Stimulated activated naive B cell treated with anti-CD40 and anti-IgM and Interleukin-4, amounts not matched to agents 10 μg/mL and 1 μg/mL and 100 μg/mL, for 72 hours (primary cell): ENCODE measurements at regions not wholly inside any gene's neighbourhood (a gene's known extent, or its start where the extent isn't known, plus 50 kb on each side); places are given as distances from the start of the nearest gene placed in this dataset.
A peak's percentile ranks its signal among the peaks of the same experiment; 100 is the strongest.

ENCODE experiments used
- ATAC-seq, 2 donors: fragments of 150-1000 bp; cut with Tn5 transposase; replicated peaks; 2 replicates each; pipeline ENCODE4 v1.10.0; 2021; ENCODE audit warnings: moderate library complexity in 1 of 2
- DNase-seq: peaks from one replicate; pipeline ENCODE4 v3.0.0; 2021
- H3K27ac Mint-ChIP-seq: one replicate; pipeline ENCODE4 v1.8.0; 2022; ENCODE audit warnings: mild to moderate bottlenecking, mixed read lengths
- H3K27me3 Mint-ChIP-seq, 2 donors: one replicate each; pipeline ENCODE4 v1.8.0; 2022; ENCODE audit warnings: mixed read lengths in 2 of 2
- H3K36me3 Mint-ChIP-seq, 2 donors: one replicate each; pipeline ENCODE4 v1.8.0; 2022; ENCODE audit warnings: mixed read lengths in 2 of 2, mild to moderate bottlenecking in 1 of 2
- H3K4me1 Mint-ChIP-seq, 2 donors: one replicate each; pipeline ENCODE4 v1.8.0; 2022; ENCODE audit warnings: mixed read lengths in 2 of 2, mild to moderate bottlenecking in 1 of 2
- H3K4me3 Mint-ChIP-seq, 2 donors: one replicate each; pipeline ENCODE4 v1.8.0; 2022; ENCODE audit warnings: mild to moderate bottlenecking in 2 of 2, mixed read lengths in 2 of 2, moderate library complexity in 1 of 2
- H3K9me3 Mint-ChIP-seq, 2 donors: one replicate each; pipeline ENCODE4 v1.8.0; 2022; ENCODE audit warnings: mixed read lengths in 2 of 2, mild to moderate bottlenecking in 1 of 2

GRCh38 chr10:43000651-43001426 is 76.0 kb upstream of the RET start:
- H3K36me3 Mint-ChIP-seq: no peaks in the 10 kb centered on the region
- H3K4me1 Mint-ChIP-seq: no peaks in the 10 kb centered on the region
- H3K9me3 Mint-ChIP-seq: no peaks in the 10 kb centered on the region
- ATAC-seq (peak in 1 of 2 donors; percentile 6), DNase-seq (no peak)
- no peak overlapping the region for H3K4me3 Mint-ChIP-seq
- no peaks in the 10 kb centered on the region for H3K27me3 Mint-ChIP-seq
- no peak overlapping the region for H3K27ac Mint-ChIP-seq

DNA sequence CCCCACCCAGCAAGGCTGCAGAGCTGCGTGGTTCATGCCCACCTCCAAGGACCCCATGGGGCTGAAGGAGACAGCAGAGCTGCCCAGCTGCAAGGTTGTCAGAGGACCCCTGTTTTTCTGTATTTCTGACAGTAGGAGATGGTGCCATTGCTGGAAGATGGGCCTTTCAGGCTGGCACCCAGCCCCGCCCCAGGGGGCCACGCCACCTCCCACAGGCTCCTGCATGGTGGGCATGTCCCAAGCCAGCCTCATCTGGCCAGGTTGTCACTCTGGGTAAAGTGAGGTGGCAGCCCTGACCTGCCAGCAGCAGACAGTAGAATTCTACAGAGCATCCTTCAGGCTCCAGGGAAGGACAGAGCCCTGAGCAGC is 75.5 kb upstream of the RET start:
- H3K9me3 Mint-ChIP-seq: no peaks in the 10 kb centered on the region
- ATAC-seq: no peak
- no peaks in the 10 kb centered on the region for H3K36me3 Mint-ChIP-seq
- H3K4me3 Mint-ChIP-seq: no peak overlapping the region
- no peaks in the 10 kb centered on the region for H3K27me3 Mint-ChIP-seq
- no peak overlapping the region for H3K27ac Mint-ChIP-seq
- H3K4me1 Mint-ChIP-seq: no peaks in the 10 kb centered on the region
- no peak for DNase-seq

- Mint-ChIP-seq H3K4me1 (no peaks in the 10 kb centered on the region), H3K9me3 (no peaks in the 10 kb centered on the region), H3K4me3 (no peak overlapping the region), H3K27ac (no peak overlapping the region), H3K27me3 (no peaks in the 10 kb centered on the region), H3K36me3 (no peaks in the 10 kb centered on the region)
- DNase-seq (no peak), ATAC-seq (no peak)
Observed at GRCh38 chr10:43002596-43002995, 74.3 kb upstream of the RET start.

DNA sequence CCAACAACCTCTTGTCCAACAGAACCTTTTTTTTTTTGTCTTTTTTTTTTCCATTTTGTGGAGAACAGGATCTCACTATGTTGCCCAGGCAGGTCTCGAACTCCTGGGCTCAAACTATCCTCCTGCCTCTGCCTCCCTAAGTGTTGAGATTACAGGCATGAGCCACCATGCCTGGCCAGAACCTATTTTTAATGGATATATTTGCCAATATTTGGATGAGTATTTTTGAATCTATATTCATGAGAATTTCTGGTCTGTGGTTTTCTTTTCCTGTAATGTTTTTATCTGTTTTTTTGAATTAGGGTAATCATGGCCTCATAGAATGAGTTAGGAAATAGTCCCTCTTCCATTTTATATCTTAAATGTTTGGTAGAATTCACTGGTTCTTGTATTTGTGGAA is 70.4 kb upstream of the RET start:
- Mint-ChIP-seq H3K4me1 (no peaks in the 10 kb centered on the region), H3K9me3 (no peaks in the 10 kb centered on the region), H3K36me3 (no peaks in the 10 kb centered on the region), H3K27me3 (no peaks in the 10 kb centered on the region), H3K4me3 (no peak overlapping the region), H3K27ac (no peak overlapping the region)
- ATAC-seq (no peak), DNase-seq (no peak)

DNA sequence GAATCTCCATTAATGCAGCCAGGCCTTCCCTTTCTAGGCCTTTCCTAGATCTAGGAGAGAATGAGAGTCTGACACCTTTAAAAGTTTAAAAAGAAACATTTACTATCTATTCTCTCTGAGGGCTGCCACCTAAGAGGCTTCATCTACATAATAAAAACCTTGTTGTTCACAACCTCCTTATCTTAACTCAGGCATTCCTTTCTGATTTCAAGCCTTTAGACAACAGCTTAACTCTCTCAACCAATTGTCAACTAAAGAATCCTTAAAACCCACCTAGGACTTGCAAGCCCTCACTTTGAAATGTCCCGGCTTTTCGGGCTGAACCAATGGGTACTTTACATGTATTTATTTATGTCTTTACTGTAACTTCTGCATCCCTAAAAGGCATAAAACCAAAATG is 64.3 kb upstream of the RET start:
- ATAC-seq (no peak), DNase-seq (no peak)
- no peaks in the 10 kb centered on the region for H3K36me3 Mint-ChIP-seq
- H3K9me3 Mint-ChIP-seq: peaks cover 0 to 3% of the 10 kb centered on the region in 2 donors
- no peaks in the 10 kb centered on the region for H3K4me1 Mint-ChIP-seq
- H3K27me3 Mint-ChIP-seq: no peaks in the 10 kb centered on the region
- no peak overlapping the region for H3K4me3 Mint-ChIP-seq
- H3K27ac Mint-ChIP-seq: no peak overlapping the region

DNA sequence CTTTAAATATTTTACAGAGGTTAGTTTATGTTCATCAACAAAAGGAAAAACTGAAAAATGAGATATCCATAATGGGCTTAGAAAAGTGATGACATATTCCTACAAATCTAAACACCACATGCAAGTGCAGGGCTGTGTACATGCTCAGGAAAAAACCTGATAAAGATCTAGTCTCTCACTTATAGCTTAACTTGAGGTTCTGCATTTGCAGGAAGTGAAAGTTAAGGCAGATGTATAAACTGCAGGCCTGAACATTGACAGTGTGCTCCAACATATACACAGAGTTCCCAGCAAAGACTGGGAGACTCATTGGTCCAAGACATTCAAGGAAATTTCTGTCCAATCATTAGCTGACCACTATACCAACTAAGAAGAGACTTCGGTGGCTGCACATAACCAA is 63.8 kb upstream of the RET start:
- ATAC-seq: no peak
- Mint-ChIP-seq H3K4me3 (no peak overlapping the region), H3K36me3 (no peaks in the 10 kb centered on the region), H3K4me1 (no peaks in the 10 kb centered on the region), H3K27me3 (no peaks in the 10 kb centered on the region), H3K9me3 (peaks cover 0 to 3% of the 10 kb centered on the region in 2 donors), H3K27ac (no peak overlapping the region)
- no peak for DNase-seq

- Mint-ChIP-seq H3K4me1 (peaks cover 0 to 4% of the 10 kb centered on the region in 2 donors), H3K36me3 (no peaks in the 10 kb centered on the region), H3K4me3 (no peak overlapping the region), H3K27me3 (peaks cover 1 to 6% of the 10 kb centered on the region in 2 donors), H3K27ac (no peak overlapping the region), H3K9me3 (peaks cover 0 to 3% of the 10 kb centered on the region in 2 donors)
- no peak for ATAC-seq
- DNase-seq: no peak
Observed at GRCh38 chr10:43024524-43024923, 52.3 kb upstream of the RET start.

- no peaks in the 10 kb centered on the region for H3K36me3 Mint-ChIP-seq
- H3K27me3 Mint-ChIP-seq: peaks cover 4 to 6% of the 10 kb centered on the region in 2 donors
Observed at GRCh38 chr10:43024942-43025700, 51.7 kb upstream of the RET start.

GRCh38 chr10:43026039-43026973 is 50.6 kb upstream of the RET start:
- Mint-ChIP-seq H3K4me3 (no peak overlapping the region), H3K36me3 (no peaks in the 10 kb centered on the region), H3K27me3 (peaks cover 4 to 6% of the 10 kb centered on the region in 2 donors), H3K9me3 (peaks cover 0 to 3% of the 10 kb centered on the region in 2 donors), H3K4me1 (peaks cover 0 to 4% of the 10 kb centered on the region in 2 donors), H3K27ac (no peak overlapping the region)
- no peak for DNase-seq
- ATAC-seq: no peak

More at GRCh38 chr10:43024942-43025700, 51.7 kb upstream of the RET start:
- Mint-ChIP-seq H3K9me3 (peaks cover 0 to 3% of the 10 kb centered on the region in 2 donors), H3K4me3 (no peak overlapping the region), H3K27ac (no peak overlapping the region), H3K4me1 (peaks cover 0 to 4% of the 10 kb centered on the region in 2 donors)
- DNase-seq (no peak), ATAC-seq (no peak)
